ENCODE measurements at regions not wholly inside any gene's neighbourhood (a gene's known extent, or its start where the extent isn't known, plus 50 kb on each side); places are given as distances from the start of the nearest gene placed in this dataset.

DNA sequence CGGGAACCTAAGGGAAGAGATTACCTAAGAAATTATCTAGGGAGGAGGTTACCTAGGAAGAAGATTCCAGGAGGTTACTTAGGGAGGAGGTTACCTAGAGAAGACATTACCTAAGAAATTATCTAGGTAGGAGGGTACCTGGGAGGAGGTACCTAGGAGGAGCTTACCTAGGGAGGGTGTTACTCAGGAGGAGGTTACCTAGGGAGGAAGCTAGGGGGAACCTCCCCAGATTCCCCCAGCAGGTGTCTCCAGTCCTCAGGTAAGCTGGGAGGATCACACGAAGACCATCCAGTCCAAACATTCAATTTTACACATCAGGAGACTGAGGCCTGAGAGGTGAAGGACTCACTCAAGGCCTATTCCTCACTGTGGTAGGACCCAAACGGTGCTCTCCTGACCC, 482.8 kb downstream of the TBC1D22A start:
- Mint-ChIP-seq H3K27ac (ENCODE audit: unreplicated experiment) (no peak overlapping the region), H3K9me3 (peaks cover 4% of the 10 kb centered on the region), H3K4me1 (no peaks in the 10 kb centered on the region), H3K27me3 (ENCODE audit: low read depth) (peaks cover 58% of the 10 kb centered on the region), H3K36me3 (ENCODE audit: low read depth) (no peaks in the 10 kb centered on the region), H3K4me3 (no peak overlapping the region)
- DNase-seq (ENCODE audit: low read depth, low spot score), result no peak
- TF ChIP-seq, protein P1, sequence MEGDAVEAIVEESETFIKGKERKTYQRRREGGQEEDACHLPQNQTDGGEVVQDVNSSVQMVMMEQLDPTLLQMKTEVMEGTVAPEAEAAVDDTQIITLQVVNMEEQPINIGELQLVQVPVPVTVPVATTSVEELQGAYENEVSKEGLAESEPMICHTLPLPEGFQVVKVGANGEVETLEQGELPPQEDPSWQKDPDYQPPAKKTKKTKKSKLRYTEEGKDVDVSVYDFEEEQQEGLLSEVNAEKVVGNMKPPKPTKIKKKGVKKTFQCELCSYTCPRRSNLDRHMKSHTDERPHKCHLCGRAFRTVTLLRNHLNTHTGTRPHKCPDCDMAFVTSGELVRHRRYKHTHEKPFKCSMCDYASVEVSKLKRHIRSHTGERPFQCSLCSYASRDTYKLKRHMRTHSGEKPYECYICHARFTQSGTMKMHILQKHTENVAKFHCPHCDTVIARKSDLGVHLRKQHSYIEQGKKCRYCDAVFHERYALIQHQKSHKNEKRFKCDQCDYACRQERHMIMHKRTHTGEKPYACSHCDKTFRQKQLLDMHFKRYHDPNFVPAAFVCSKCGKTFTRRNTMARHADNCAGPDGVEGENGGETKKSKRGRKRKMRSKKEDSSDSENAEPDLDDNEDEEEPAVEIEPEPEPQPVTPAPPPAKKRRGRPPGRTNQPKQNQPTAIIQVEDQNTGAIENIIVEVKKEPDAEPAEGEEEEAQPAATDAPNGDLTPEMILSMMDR (conservative IDR thresholded peaks at IDR 0.05), result no peak

DNA sequence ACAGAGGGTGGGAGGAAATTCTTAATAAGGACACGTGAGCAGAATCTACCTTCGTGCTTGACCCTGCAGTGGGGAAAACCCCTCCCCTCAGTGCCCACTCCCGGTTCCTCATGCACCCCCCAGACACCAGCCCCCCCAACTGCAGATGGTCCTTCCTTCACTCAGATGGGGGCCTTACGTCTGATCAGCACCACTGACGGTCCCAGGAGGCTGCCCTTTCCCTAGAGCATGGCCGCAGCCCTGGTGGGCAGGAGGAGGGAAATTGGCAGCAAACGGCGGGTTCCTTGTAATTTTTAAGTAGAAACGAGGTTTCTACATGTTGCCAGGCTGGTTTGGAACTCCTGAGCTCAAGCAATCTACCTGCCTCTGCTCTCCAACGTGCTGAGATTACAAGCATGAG, 477.7 kb downstream of the TBC1D22A start:
- Mint-ChIP-seq H3K4me3 (no peak overlapping the region), H3K36me3 (ENCODE audit: low read depth) (no peaks in the 10 kb centered on the region), H3K27me3 (ENCODE audit: low read depth) (peaks cover 33% of the 10 kb centered on the region), H3K4me1 (no peaks in the 10 kb centered on the region), H3K9me3 (peaks cover 4% of the 10 kb centered on the region), H3K27ac (ENCODE audit: unreplicated experiment) (no peak overlapping the region)
- TF ChIP-seq, protein P1 (conservative IDR thresholded peaks at IDR 0.05), result no peak
- DNase-seq (ENCODE audit: low read depth, low spot score), result no peak

DNA sequence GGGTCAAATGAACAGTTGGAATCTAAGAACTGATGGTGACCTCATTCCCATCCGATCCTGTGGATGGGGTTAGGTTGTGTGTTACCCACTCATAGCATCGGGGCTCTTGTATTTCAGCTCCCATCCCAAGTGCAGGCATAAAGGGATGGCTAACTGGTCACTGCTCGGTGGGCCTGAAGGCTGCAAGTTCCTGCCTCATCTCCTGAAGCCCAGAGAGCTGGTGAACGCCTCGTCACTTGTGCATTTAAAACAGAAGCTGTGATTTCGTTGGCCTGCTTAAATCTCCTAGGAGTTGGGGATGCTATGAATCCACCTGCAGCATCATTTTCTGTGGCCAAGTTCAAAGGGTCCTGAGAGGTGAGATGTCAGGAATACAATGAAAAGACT, 477.0 kb downstream of the TBC1D22A start:
- TF ChIP-seq, protein P1 (conservative IDR thresholded peaks at IDR 0.05), result no peak
- no peaks in the 10 kb centered on the region for H3K36me3 Mint-ChIP-seq (ENCODE audit: low read depth)
- DNase-seq (ENCODE audit: low read depth, low spot score), result no peak
- H3K4me1 Mint-ChIP-seq, result no peaks in the 10 kb centered on the region
- H3K4me3 Mint-ChIP-seq, result no peak overlapping the region
- no peak overlapping the region for H3K27ac Mint-ChIP-seq (ENCODE audit: unreplicated experiment)
- peaks cover 2% of the 10 kb centered on the region for H3K9me3 Mint-ChIP-seq
- peaks cover 30% of the 10 kb centered on the region for H3K27me3 Mint-ChIP-seq (ENCODE audit: low read depth)

DNA sequence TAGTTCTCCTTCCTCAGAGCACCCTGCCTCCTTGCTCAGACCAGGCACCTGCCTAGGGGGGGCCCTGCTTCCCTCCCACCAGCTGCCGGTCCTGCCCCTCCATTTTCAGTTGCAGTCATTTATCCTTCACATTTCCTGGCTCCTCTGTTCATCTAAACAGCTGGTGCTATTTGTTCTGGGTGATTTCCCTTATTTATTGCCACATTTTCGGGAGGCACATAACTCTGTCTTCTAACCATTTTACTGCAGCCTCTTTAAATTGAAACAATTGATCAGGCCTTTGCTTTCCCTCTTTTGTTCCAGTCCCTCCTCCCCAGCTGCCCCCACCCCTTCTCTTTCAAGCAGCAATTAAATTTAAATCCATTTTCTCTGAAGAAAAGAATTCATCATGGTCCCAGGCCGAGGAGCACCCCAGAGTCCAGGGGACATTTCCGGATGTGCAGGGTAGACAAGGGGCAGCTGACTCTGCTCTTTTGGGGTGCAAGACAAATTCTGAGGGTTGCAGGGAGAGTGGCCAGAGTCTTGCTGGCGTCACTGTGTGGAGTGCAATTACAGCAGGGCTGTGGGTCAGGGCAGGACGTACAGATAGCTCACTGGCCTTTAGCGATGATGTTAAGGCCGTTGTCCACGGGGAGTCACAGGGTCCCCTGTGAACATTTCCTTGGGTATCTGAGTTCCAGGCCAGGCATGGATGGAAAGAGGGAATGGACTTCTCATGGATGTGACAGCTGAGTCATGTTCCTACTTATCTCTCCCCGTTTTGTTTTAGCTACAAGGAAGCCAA, 476.4 kb downstream of the TBC1D22A start:
- H3K4me3 Mint-ChIP-seq, result no peak overlapping the region

DNA sequence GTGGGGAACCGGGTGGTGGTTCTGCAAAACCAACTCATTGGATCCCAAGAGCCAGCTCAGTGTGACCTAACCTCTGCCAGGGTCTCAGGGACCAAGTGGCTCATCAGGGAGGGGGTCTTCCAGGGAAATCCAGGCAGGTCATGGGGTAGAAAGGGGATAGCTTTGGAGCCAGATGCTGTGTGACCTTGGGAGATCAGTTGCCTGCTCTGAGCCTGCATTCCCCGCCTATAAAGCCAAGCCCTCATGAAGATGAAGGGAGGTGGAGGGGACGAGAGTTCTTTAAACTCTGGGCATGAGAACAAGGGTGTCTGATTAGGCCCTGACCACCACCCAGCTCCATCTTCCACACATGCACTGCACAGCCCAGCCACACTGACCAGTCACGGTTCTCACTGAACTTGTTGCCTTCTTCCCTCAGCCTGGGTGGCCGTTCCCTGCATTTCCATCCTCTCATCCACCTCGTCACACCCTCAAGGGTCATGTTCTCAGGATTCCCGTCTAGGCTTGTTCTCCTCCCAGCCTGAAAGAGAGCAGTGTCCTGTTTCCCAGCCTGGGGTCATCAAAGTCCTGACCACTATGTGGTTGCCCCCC, 475.5 kb downstream of the TBC1D22A start:
- Mint-ChIP-seq H3K9me3 (no peaks in the 10 kb centered on the region), H3K36me3 (ENCODE audit: low read depth) (no peaks in the 10 kb centered on the region), H3K4me1 (no peaks in the 10 kb centered on the region), H3K27ac (ENCODE audit: unreplicated experiment) (no peak overlapping the region), H3K27me3 (ENCODE audit: low read depth) (peaks cover 24% of the 10 kb centered on the region), H3K4me3 (no peak overlapping the region)
- DNase-seq (ENCODE audit: low read depth, low spot score), result no peak
- TF ChIP-seq, protein P1 (conservative IDR thresholded peaks at IDR 0.05), result no peak

More for the DNA sequence above, 476.4 kb downstream of the TBC1D22A start:
- DNase-seq (ENCODE audit: low read depth, low spot score), result no peak
- Mint-ChIP-seq H3K9me3 (no peaks in the 10 kb centered on the region), H3K27me3 (ENCODE audit: low read depth) (peaks cover 24% of the 10 kb centered on the region), H3K4me1 (no peaks in the 10 kb centered on the region), H3K27ac (ENCODE audit: unreplicated experiment) (no peak overlapping the region), H3K36me3 (ENCODE audit: low read depth) (no peaks in the 10 kb centered on the region)
- TF ChIP-seq, protein P1 (conservative IDR thresholded peaks at IDR 0.05), result no peak

Data from neural crest cell (in vitro differentiated cells).